ENCODE measurements at regions not wholly inside any gene's neighbourhood (a gene's known extent, or its start where the extent isn't known, plus 50 kb on each side); places are given as distances from the start of the nearest gene placed in this dataset.

DNA sequence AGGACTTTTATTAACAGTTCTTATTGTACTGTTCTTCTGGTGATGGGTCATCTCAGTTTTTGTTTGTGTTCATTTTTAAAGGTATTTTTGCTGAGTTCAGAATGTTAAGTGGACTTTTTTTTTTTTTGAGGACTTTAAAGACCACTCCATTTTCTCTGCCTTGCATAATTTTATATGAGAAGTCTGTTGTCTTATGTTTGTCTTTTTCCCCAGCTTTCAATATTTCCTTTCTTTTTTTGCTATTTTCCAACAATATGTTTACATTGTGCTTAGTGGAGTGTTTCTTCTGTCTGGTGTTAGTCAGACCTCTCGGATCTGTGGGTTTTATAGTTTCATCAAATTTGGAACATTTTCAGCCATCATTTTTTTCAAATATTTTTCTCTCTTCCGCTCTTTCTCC is 290.0 kb upstream of the TNRC6C start:
- DNase-seq = no peak

- DNase-seq = no peak
These were observed 288.3 kb upstream of the TNRC6C start for GRCh38 chr17:77670173-77670572.

- no peak for DNase-seq
These were observed 284.1 kb upstream of the TNRC6C start for GRCh38 chr17:77674358-77674757.

- DNase-seq = no peak
These were observed 283.1 kb upstream of the TNRC6C start for GRCh38 chr17:77675411-77675810.

DNA sequence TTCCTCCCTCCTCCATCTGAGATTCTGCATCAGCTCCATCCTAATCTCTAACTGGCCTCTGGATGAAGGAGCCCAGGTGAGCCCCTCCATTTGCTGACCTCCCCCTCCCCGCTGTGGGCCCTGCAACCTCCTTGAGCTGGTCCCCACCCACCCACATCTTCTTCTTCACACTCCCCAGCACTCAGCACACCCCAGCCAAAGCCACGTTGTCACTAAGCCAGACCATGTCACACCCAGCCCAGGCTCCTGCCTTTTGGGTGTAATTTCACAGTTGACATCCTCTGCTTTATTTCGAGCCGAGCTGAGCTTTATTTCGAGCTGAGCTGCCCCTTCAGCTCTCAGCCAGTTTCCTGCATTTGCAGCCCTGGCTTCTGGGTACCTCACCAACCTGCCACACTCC is 282.7 kb upstream of the TNRC6C start:
- DNase-seq = no peak

GRCh38 chr17:77676237-77676661 is 282.3 kb upstream of the TNRC6C start:
- no peak for DNase-seq

DNA sequence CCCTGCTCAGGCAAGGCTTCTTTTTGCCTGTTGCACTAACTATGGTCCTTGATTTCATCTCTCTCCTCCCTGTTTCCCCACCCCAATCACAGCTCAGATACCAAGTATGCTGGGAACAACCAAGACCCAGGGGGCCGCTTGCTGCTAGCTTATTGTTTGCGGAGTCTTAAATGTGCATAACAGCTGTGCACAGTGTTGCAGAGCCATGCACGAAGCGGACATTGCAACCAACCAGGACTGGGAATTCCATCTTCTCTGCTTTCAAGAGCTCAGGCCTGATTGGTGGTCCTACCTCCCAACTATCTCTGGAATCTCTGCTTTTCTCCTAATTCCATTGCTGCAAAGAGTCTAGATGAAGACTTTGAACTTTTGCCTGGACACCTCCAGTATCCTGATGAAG is 281.3 kb upstream of the TNRC6C start:
- DNase-seq = no peak

DNA sequence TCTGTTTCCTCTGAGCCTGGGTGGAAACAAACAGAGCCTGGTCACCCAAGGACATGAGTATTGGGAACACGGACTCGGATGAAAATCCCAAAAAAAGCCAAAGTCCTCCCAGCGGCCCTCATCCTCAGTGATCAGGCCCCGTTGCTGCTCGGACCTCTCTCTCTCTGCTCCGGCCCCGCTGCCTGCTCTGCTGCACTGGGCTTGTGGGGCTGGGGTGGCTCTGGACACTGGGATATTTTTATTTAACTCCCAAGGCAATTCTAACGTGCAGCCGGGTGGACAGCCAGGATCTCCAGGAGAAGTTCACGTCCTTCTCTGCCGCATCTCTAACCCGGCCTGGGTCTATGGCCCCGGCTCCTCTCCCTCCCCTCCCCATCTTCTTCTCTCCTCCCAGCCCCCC is 280.9 kb upstream of the TNRC6C start:
- DNase-seq = no peak

GRCh38 chr17:77679589-77679988 is 278.9 kb upstream of the TNRC6C start:
- DNase-seq = no peak

- no peak for DNase-seq
These were observed 276.6 kb upstream of the TNRC6C start for GRCh38 chr17:77681861-77682260.

DNA sequence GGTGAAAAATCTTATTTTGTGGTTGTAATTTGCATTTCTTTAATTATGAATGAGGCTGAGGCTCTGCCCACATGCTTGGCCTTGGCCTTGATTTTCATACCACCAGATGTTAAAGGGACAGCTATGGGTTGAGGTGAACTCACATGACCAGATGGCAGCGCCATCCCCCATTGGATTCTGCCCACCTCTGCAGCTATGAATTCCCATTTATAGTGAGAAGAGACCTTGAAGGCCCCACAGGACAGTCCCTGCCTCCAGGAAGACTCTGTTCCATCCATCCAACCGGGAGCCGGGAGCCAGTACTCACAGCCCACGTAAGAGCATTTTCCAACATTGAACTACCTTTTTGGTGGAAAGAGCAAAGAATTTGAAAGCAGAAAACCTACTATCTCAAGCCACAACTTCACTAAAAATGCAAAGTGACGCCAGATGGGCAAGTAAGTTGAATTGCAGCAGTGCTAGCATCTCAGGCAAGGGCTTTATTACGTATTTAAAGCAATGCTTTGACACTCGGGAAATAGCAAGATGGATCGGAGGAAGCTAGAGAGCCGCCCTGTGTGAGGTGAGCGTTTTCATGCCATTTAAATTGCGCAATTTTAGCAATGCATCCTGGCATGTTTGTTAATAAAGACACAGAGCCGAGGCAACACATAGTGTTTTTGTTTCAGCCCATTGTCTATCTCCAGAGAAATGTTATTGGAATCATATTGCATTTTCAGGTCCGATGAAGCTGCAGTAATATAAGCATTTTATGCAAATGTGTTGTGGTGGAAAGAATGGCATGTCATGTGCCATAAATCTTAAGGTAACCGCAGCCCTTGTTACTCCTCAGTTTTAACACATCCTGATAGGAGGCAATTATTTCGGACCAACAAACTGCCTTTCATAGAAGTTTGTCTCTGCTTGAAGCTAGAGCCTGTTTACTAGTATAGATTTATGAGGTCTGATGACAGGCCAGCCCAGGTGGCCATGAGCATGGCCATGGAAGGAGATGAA is 273.4 kb upstream of the TNRC6C start:
- DNase-seq = no peak

DNA sequence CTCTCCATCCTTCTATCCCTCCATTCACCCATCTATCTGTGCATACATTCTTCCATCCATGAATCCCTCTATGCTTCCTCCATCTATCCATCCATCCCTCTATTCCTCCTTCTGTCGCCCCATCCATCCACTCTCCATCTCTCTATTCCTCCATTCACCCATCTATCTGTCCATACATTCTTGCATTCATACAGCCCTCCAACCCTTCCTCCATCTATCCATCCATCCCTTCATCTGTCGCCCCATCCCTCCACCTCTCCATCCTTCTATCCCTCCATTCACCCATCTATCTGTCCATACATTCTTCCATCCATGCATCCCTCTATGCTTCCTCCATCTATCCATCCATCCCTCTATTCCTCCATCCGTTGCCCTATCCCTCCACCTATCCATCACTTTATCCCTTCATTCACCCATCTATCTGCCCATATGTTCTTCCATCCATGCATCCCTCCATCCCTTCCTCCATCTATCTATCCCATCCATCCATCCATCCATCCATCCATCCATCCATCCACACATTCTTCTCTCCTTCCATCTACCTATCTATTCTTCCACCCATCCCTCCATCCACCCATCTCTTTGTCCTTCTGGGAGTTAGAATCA is 272.5 kb upstream of the TNRC6C start:
- no peak for DNase-seq

- no peak for DNase-seq
These were observed 271.6 kb upstream of the TNRC6C start for GRCh38 chr17:77686903-77687302.

GRCh38 chr17:77687417-77687816 is 271.1 kb upstream of the TNRC6C start:
- no peak for DNase-seq

DNA sequence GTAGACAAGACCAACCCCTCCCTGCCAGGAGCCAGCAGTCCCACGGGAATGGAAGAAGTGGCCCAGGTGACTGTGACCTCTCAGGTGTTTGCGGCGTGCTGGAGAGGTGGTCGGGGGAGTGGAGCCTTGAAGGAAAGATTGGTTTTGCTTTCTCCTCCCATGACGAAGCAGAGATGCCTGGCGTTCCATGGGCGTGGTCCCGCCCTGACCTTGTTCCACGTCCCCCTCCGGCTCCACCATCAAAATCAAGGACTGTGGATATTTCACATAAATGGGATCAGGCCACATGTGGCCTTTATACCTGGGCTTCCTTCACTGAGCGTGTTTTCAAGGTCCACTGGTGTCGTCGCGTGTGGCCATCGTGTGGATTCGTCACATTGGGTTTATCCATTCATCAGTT is 270.6 kb upstream of the TNRC6C start:
- DNase-seq = no peak

GRCh38 chr17:77688369-77688768 is 270.1 kb upstream of the TNRC6C start:
- DNase-seq = no peak

DNA sequence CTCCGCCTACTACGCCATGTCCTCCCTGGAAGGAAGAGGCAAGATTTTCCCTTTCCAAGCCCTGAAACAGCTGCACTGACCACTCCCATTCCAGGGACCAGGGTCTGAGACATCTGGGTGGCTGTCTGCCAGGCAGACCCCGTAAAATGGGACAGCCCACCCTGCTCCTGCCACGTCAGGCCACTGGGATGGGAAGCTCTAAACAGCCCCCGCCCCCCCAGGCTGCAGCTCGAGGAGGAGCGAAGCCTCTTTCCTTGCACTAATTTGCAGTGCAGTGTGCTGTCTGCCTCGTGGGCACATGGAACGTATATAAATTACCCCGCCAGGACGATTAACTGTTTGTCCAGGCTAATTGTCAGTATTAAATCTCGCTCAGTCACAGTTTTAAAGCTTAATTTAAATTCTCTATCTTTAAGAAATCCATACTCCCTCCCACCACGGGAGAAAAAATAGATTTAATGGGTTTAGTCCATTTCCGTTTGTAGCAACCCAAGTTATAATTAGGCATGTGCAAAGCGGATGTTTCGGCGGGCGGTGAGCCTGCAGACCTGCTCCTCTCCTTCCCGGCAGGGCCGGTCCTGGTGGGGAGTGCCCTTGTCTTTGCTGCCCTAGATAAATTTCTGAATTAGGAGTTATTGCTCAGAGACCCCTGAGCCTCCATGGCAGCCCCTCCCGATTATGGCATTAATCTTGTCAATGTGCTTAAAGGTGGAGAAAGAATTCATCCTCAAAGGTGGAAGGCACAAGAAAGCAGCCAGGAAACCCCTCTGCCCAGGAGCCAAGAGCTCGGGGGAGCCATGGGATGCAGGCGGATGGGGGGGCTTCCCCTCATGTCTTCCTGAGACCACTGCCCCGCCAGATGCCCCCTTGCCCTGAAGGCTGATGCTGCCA is 268.0 kb upstream of the TNRC6C start:
- DNase-seq = no peak

DNA sequence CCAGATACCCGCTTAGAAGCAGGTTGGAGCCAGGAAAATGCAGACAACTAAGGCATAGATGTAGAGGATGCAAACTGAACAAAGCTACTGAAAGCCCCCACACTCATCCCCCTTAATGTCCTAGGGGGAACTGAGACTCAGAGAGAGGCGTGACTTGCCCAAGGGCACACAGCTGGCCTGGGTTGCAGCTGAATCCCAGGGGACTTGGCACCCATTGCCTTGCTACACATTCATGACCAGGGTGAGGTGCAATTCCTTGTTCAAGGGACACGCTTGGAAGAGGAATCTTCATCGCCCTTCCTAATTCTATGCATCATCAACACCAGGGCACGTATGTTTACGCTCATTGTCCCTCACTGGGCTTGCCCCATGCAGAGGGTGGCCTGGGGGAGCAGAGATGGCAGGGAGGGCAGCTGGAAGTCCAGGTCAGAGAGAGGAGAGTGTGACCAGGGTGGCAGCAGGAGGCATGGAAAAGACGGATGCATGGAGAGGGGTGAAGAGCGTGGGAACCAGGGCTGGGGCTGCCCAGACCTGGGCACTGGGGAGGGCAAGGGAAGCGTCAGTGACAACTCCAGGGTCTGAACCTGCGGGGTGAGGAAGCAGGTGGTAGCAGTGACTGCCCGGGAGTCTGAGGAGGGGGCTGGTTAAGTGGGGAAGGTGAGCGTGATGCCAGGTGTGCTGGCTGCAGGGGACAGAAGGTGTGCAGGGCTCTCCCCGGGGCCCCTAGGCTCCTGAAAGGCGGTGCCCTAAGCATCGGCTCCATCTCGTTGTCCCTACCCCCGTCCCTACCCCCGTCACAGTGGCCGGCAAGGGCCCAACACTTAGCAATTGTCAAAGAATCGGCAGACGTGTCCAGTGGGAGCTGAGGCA is 267.1 kb upstream of the TNRC6C start:
- no peak for DNase-seq

DNA sequence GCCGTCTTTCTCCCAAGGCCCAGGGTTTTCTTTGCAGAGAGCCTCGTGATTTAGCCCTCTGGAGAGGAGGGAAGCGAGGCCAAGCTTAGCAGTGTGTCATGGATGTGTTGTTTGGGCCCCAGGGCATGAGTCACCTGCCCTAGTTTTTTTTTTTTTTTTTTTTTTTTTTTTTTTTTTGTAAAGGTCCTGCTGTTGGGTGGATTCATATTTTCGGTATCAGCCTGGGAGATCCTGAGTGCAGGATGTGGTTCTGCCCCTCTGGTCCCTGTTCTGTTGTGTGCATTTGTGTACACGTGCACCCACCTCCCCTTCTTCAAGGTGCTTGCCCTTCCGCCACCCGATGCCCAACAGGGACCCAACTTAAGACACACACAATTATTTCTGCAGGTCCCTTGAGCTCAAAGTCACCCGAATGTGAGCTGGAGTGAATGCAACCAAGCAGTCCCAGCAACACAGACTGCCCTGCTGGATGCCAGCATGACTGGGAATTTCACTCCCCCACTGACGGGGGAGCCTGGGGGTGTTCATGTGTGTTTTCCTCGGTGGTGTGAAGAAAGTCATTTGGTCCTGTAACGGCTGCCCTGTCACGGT is 265.8 kb upstream of the TNRC6C start:
- DNase-seq = no peak

- no peak for DNase-seq
These were observed 265.2 kb upstream of the TNRC6C start for GRCh38 chr17:77693301-77693700.

DNA sequence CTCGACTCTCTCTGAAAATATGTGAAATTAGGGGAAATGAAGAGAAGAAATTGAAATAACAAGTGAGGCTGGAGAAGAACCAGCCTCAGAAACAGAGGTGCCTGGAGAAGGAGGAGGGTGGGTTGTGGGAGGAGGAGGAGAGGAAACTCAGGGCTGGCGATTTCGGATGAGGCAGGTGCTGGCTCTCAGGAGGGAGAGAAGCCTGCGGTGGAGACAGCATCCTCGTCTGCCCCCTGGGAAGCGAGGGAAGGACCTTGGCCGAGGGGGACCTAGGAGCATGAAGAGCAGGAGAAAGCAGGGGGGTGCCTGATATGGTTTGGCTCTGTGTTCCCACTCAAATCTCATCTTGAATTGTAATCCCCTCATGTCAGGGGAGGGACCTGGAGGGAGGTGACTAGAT is 264.7 kb upstream of the TNRC6C start:
- no peak for DNase-seq

All from NCI-H1048 (cell line).